IPS-NIHi11 (cell line): ENCODE measurements at regions not wholly inside any gene's neighbourhood (a gene's known extent, or its start where the extent isn't known, plus 50 kb on each side); places are given as distances from the start of the nearest gene placed in this dataset.

Experiments used
- DNase-seq: peaks from one replicate; pipeline ENCODE4 v3.0.0; 2012; ENCODE audit warnings: mixed read lengths, low spot score

DNA sequence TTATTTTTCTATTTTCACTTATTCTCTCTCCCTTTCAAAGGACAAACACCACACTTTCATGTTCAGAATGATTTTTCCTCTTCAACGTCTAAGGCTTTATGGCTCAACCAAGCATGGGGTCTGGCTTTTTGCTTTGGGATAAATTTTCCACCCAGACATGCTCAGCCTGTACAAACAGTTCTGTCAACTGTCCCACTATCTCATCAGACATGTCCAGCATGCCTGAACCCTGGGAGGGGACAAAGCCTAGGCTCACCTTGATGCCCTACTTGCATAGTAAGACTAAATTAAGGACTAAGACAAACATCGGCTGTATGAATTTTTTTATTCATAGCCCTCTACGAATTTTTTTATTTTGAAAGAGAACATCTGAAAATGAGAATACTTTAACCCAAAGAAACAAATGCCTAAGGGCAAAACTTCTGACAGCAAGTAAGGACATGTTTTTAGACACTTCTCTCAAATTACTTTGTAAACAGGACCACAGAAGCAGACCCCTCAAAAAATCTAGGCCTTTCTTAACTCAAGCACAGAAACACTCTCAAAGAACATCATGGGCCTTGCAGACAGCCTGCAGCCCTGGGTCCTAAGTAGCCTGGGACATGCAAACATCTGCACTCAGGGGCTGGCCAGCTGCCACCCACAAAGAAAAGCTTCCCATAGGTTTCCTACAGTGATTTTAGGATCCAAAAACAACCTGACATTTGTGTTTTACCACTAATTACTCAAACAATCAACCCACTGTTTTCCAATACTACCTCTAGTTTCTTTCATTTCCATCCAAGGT lies 72.3 kb upstream of the PALMD start:
- no peak for DNase-seq

DNA sequence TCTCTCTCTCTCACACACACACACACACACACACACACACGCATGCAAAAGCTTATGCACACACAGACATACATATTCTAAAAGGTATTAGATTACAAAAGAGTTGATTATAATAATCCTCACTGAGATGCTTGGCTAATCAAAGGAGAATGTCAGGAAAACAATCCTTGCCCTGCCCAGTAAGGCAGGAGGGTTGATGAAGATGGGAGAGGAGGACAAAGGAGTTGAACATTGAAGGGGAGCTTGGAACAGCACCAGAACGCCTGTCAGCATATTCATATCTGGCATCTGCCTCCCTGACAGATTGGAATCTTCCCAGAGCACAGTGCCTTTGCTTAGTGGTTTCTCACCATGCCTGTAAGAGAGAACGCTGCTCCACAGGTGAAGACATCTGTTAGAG lies 68.6 kb upstream of the PALMD start:
- DNase-seq, result no peak

DNA sequence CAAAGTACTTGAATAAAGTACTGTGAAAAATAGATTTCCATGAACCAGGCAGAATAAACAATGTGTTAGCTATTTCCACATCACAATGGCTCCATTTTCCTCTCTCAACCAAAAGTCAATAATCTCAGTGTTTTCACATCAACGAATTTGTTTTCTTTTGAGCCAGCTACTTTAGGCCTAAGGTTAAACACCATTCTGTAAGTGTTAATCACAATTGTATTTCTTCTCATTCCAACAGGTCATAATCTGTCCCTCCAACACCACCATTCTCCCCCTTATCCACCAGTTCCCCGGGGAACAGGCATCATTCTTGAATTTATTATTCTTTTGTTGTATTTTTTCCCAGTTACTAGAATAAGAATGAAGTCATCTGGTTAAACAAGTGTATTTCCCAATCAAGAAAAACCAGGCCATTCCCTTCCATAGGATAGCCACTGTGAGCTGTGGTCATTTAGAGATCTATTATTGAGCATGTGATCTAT lies 66.2 kb upstream of the PALMD start:
- no peak for DNase-seq

GRCh38 chr1:99580451-99580850 lies 65.5 kb upstream of the PALMD start:
- DNase-seq, result no peak

GRCh38 chr1:99587008-99587407 lies 58.9 kb upstream of the PALMD start:
- DNase-seq, result no peak

GRCh38 chr1:99589186-99589636 lies 56.7 kb upstream of the PALMD start:
- no peak for DNase-seq

DNA sequence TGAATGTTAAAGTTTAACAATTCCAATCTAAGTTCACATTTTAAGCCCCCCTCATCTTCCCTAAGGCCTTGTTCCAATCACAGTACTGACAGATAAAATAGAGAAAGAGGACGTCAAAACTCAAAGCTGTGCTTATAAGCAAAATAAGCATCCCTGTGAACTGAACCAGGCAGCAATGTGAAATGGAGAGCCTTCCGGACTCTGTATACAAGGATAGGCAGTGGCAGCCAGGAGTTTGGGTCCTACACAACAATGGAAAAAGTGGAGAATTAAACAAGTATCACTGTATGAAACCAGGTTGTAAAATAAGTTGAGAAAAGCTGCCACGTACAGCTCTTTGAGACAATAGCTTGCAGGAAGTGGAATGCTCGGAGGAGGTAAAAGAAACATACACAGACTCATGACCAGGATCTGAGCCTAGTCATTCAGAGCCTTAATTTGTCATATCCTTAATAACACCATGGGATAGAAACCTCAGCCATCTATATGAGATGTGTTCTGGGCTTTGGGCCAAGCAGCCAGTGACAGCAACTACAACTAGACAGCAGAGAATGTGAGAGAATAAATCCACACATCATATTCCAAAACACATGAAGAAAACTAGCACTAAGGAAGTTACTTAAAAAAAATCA lies 55.2 kb upstream of the PALMD start:
- DNase-seq, result no peak

- no peak for DNase-seq
Observed at GRCh38 chr1:99591886-99592285, 54.0 kb upstream of the PALMD start.

- DNase-seq, result no peak
Observed at GRCh38 chr1:99594205-99594604, 51.7 kb upstream of the PALMD start.

GRCh38 chr1:99595041-99595440 lies 50.9 kb upstream of the PALMD start:
- DNase-seq, result no peak

DNA sequence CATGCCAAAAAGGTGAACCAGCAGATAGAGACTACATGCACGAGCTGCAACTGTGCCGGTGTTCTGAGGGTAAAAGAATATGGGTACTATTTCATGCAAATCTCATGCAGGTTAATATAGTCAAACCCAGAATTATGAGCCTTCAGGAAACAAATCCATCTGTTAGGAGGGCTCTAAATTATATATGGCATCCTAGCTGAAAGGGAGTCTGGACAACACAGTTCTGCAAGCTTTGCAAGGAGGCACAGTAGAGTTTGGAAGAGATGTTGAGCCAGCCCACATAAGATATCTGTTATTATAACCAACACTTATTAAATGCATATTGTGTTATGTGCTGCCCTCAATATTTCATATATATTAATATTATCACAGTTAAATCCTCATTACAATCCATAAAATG lies 50.5 kb upstream of the PALMD start:
- DNase-seq, result no peak
